ENCODE measurements at regions not wholly inside any gene's neighbourhood (a gene's known extent, or its start where the extent isn't known, plus 50 kb on each side); places are given as distances from the start of the nearest gene placed in this dataset.
"Not testable (repeated sequence)": the region's sequence is repeated elsewhere in the genome, so short reads cannot be mapped to it uniquely, and the experiment has no call there.

- no peak for DNase-seq
Observed at GRCh38 chr14:85009506-85009905, 520.4 kb upstream of the FLRT2 start.

GRCh38 chr14:85010186-85010585 lies 519.8 kb upstream of the FLRT2 start:
- no peak for DNase-seq

GRCh38 chr14:85016496-85016895 lies 513.4 kb upstream of the FLRT2 start:
- DNase-seq, result peak; percentile 79

- DNase-seq, result not testable (repeated sequence)
Observed at GRCh38 chr14:85023866-85024265, 506.1 kb upstream of the FLRT2 start.

GRCh38 chr14:85024931-85025330 lies 505.0 kb upstream of the FLRT2 start:
- no peak for DNase-seq

GRCh38 chr14:85027681-85028370 lies 502.1 kb upstream of the FLRT2 start:
- DNase-seq, result no peak

- no peak for DNase-seq
Observed at GRCh38 chr14:85037411-85037810, 492.5 kb upstream of the FLRT2 start.

GRCh38 chr14:85038526-85039352 lies 491.2 kb upstream of the FLRT2 start:
- DNase-seq, result no peak

GRCh38 chr14:85039353-85039626 lies 490.7 kb upstream of the FLRT2 start:
- no peak for DNase-seq

- peak; percentile 70 for DNase-seq
Observed at GRCh38 chr14:85040046-85040685, 489.8 kb upstream of the FLRT2 start.

- peak; percentile 18 for DNase-seq
Observed at GRCh38 chr14:85041618-85042017, 488.3 kb upstream of the FLRT2 start.

GRCh38 chr14:85042301-85042700 lies 487.6 kb upstream of the FLRT2 start:
- DNase-seq, result no peak

GRCh38 chr14:85050180-85050579 lies 479.8 kb upstream of the FLRT2 start:
- DNase-seq, result no peak

GRCh38 chr14:85052646-85053045 lies 477.3 kb upstream of the FLRT2 start:
- DNase-seq, result no peak

GRCh38 chr14:85054178-85054577 lies 475.8 kb upstream of the FLRT2 start:
- no peak for DNase-seq

GRCh38 chr14:85056267-85056666 lies 473.7 kb upstream of the FLRT2 start:
- no peak for DNase-seq

- no peak for DNase-seq
Observed at GRCh38 chr14:85057221-85057620, 472.7 kb upstream of the FLRT2 start.

GRCh38 chr14:85058150-85058549 lies 471.8 kb upstream of the FLRT2 start:
- DNase-seq, result no peak

GRCh38 chr14:85060121-85060520 lies 469.8 kb upstream of the FLRT2 start:
- DNase-seq, result no peak

GRCh38 chr14:85061256-85061655 lies 468.7 kb upstream of the FLRT2 start:
- DNase-seq, result no peak

- no peak for DNase-seq
Observed at GRCh38 chr14:85063747-85064146, 466.2 kb upstream of the FLRT2 start.

- DNase-seq, result no peak
Observed at GRCh38 chr14:85071447-85071846, 458.5 kb upstream of the FLRT2 start.

- DNase-seq, result no peak
Observed at GRCh38 chr14:85074955-85075354, 455.0 kb upstream of the FLRT2 start.

Data from NCI-H146 (cell line).